ENCODE measurements at regions not wholly inside any gene's neighbourhood (a gene's known extent, or its start where the extent isn't known, plus 50 kb on each side); places are given as distances from the start of the nearest gene placed in this dataset.

GRCh38 chr2:41782306-41783158, 265.3 kb upstream of the PKDCC start:
- TF ChIP-seq CTCF (IDR thresholded peaks at IDR 0.05; ENCODE audit: low read length), result peak; percentile 86
- no peak for TF ChIP-seq EZH2phosphoT487 (IDR thresholded peaks at IDR 0.05; ENCODE audit: low read length)

Data from MM.1S (cell line).